HL-60 (cell line): ENCODE measurements at regions not wholly inside any gene's neighbourhood (a gene's known extent, or its start where the extent isn't known, plus 50 kb on each side); places are given as distances from the start of the nearest gene placed in this dataset.

Experiments
- CTCF ChIP-seq: IDR thresholded peaks from one replicate; pipeline ENCODE4 v1.5.1; 2011; ENCODE audit warnings: low read length, control low read depth, inconsistent platforms; ENCODE audit not compliant: insufficient read depth
- POLR2AphosphoS5 ChIP-seq: IDR thresholded peaks from 2 replicates; pipeline ENCODE4 v1.6.1; 2012; ENCODE audit warnings: low read depth
- TF ChIP-seq, protein P1 (sequence below): IDR thresholded peaks from 2 replicates; pipeline ENCODE4 v1.6.1; 2012; ENCODE audit warnings: low read depth; ENCODE audit not compliant: insufficient replicate concordance

DNA sequence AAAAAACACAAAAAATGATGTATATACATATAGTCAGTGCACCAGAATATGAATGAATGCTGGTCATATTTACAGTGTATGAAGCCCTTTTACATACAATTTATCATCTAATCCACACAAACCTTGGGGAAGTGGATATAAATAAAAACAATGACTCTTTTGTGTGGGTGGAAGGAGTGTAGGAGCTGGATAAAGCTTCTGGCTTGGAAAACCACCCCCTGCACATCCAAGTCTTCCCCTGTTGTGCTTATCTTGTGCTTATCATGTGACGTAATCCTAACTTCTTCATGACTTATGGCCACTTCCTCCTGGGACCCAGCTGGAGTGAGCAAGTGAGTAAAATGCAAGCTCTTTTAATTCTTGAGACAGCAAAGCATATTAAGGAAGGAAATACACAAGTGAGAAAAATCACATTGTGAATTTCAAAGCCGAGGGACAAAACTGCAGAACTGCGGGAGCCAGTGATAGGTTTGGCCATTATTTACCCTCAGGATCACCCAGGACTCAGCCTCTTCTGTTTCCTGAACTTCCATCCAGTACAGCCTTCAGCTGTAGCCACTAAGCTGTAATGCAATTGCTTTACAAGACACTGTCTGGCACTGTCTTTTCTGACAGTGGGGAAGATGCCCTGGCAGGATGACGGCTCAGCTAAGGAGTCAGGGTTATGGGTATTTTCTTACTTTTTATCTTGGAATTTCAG, 104.0 kb upstream of the PPM1J start:
- TF ChIP-seq CTCF (no peak), POLR2AphosphoS5 (no peak)
- TF ChIP-seq, protein P1, sequence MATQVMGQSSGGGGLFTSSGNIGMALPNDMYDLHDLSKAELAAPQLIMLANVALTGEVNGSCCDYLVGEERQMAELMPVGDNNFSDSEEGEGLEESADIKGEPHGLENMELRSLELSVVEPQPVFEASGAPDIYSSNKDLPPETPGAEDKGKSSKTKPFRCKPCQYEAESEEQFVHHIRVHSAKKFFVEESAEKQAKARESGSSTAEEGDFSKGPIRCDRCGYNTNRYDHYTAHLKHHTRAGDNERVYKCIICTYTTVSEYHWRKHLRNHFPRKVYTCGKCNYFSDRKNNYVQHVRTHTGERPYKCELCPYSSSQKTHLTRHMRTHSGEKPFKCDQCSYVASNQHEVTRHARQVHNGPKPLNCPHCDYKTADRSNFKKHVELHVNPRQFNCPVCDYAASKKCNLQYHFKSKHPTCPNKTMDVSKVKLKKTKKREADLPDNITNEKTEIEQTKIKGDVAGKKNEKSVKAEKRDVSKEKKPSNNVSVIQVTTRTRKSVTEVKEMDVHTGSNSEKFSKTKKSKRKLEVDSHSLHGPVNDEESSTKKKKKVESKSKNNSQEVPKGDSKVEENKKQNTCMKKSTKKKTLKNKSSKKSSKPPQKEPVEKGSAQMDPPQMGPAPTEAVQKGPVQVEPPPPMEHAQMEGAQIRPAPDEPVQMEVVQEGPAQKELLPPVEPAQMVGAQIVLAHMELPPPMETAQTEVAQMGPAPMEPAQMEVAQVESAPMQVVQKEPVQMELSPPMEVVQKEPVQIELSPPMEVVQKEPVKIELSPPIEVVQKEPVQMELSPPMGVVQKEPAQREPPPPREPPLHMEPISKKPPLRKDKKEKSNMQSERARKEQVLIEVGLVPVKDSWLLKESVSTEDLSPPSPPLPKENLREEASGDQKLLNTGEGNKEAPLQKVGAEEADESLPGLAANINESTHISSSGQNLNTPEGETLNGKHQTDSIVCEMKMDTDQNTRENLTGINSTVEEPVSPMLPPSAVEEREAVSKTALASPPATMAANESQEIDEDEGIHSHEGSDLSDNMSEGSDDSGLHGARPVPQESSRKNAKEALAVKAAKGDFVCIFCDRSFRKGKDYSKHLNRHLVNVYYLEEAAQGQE: no peak
